ENCODE measurements at regions not wholly inside any gene's neighbourhood (a gene's known extent, or its start where the extent isn't known, plus 50 kb on each side); places are given as distances from the start of the nearest gene placed in this dataset.

DNA sequence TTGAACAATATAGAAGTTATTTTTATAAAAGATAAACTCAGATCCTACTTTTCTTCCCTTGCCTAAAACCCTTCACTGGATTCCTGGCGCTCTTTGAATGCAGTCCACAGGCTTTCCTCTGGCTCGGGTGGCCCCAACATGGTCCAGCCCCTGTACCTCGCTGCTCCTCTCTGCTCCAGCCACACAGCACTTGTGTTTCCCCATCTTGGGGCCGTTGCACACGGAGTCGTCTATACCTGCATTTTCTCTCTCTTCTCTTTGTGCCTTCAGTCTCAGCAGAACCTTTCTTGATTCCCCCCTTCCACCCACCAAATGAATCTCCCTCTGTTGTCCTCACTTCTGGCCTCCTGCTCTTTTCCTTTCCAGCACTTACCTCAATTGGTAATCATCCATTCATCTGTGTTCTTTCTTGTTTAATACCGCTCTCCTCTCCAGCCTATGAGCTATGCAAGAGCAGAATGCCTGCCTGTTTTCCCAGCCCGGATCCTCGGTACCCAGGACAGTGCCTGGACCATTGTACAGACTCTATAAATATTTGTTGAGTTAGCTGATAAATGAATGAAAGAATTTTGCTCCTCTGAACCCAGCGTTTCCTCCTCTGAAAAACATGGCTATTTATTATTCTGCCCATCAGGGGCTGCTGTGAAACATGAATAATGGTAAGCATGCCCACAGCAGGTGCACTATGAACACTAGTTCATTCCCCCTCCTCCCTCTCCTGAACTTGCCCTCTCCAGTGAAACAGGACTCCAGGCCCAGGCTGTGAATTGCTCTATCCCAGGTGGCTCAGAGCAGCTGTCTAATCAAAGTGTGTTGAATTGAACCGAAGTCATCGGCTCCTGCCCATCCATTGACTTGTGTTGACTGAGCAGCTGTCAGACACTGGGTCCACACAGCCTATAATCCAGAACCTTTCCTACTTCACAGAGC is 266.9 kb downstream of the PTPRU start:
- peak; percentile 20 for DNase-seq (ENCODE audit: low spot score)

DNA sequence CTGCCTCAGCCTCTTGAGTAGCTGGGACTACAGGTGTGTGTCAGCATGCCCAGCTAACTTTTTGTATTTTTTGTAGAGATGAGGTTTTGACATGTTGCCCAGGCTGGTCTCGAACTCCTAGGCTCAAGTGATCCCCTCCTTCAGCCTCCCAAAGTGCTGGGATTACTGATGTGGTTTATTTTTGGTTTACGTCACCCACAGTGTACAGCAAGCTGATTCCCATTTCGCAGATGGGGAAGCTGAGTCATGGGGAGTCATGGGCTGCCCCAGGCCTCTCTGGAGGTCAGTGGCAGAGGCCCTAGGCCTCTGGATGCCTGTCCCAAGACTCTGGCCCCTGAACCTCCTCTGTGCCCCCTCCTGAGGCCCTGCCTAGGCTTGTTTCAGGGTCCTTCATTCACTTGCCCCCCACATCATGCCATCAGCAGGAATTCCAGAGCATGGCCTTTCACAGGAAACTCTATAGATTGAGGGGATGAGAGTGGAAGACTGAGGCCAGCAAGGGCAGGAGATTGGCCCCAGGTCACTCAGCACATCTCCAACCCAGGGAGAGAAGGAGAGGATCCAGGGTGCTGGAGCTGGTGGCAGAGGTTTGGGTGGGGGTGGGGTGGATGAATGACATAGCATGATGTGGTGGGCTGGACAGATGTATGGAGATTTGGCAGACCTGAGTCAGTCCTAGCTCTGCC is 266.0 kb downstream of the PTPRU start:
- no peak for DNase-seq (ENCODE audit: low spot score)

DNA sequence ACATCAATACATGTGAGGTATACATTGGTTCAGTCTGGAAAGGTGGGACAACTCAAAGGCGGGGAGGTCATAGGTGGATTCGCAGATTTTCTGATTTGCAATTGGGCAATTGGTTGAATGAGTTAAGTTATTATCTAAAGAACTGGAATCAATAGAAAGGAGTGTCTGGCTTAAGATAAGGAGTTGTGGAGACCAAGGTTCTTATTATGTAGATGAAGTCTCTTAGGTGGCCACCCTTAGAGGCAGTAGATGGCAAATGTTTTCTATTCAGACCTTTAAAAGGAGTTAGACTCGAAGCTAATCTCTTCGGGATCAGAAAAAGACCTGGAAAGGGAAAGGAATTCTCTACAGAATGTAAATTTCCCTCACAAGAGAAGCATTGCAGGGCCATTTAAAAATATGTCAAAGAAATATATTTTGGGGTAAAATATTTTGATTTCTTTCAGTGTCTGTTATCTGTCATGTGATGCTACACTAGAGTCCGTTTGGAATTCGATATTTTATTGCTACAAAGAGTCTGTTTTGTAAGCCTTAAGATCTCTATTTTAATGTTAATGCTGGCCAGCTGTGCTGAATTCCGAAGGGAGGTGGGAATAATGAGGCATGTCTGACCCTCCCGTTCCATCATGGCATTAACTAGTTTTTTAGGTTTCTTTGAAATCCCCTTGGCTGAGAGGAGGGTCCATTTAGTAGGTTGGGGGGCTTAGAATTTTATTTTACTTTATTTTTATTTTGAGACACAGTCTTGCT is 265.1 kb downstream of the PTPRU start:
- peak; percentile 70 for DNase-seq (ENCODE audit: low spot score)

DNA sequence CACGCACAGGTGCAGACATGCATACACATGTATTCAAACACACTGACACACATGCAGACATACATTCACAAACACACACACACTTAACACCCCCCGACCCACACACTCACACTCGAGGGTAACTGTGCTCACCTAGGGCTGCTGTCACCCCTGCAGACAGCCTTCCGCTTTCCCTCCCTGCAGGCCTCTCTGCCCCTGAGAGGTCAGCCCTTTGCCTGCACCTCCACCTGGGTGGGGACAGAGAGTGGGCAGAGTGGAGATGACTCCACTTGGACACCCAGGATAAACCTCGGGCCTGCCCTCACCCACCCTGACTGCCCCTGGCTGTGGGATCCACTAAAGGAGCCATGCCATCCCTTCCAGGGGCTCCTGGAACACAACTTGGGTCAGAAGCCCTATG is 264.3 kb downstream of the PTPRU start:
- no peak for DNase-seq (ENCODE audit: low spot score)

DNA sequence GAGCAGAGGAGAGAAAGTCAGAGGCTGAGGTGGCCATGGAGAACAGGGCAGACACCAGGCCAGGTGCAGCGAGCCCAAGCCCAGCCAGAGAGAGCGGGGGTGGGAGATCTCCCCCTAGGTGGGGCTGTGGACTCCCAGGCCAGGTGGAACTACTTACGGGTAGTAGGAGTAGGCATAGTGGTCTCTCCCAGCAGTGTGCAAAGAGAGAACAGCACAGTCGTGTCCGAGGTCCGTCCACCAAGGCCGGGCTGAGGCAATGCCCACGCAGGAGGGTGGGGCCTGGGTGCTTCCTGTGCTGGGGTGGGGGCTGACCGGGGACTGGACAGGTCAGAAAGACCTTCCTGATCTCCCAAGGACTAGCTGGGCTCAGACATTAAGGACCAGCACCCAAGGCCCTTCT is 263.7 kb downstream of the PTPRU start:
- DNase-seq (ENCODE audit: low spot score) = no peak

DNA sequence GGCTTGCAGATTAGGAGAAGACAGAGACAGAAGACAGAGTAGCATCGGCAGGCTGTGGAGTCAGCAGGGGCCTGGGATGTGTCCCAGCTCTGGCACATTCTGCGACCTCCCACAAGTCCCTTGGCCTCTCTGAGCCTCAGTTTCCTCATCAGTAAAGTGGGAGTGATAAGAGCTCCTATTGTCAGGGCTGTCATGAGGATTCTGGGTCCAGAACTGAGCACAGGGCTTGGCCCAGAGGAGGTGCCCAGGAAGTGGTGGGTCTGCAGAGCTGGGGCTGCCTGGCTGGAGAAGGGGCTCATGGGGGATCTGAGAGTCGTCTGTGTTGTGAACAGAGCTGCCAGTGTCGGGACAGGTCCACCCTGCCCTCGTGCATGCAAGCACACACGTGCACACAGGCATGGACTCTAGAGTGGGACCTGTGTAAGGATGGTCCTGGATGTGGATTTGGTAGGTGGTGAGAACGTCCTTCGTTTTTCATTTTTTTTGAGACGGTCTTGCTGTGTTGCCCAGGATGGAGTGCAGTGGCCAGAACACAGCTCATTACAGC is 262.9 kb downstream of the PTPRU start:
- DNase-seq (ENCODE audit: low spot score) = no peak

DNA sequence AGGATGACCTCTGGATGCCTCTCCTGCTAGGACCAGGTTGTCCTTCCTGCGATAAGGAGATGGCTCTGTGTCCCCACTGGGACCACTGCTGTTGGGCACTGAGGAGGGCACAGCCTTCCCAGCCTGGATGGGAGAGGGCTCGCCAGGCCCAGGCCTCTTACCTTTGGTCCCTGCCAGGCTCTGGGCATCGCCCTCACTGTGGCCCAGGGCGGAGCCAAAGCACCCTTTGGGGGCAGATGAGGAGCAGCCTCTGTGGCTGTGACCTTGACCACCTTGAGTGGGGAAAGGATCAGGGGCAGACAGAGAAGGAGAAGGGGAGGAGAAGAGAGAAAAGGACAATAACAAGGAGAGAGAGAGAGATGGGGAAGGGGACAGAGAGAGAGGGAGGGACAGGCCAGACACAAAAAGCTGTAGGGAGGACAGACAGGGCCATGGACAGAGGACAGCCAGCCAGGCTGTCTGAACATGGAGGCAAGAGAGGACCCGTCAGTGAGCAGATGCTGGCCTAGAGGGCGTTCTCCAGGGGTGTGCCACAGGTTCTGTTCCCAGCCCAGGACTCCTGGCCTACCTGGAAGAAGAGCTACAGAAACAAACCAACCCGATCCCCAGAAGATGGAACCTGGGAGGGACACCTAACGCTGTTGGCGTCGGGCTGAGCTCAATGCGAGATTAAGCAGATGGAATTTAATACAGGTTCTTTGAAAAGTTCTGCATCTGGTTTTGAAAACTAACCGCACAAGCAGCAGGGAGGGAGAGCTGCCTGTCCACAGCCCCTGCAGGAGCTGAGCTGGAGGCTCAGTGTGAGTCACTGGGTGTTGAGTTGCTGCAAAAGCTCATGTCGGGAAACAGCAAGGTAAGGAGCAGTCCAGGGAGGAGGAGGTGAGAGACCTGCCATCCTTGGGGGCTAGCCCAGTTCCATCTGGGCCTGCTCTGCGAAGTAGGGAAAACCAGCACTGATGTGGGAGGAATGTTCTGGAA is 262.1 kb downstream of the PTPRU start:
- peak; percentile 74 for DNase-seq (ENCODE audit: low spot score)

DNA sequence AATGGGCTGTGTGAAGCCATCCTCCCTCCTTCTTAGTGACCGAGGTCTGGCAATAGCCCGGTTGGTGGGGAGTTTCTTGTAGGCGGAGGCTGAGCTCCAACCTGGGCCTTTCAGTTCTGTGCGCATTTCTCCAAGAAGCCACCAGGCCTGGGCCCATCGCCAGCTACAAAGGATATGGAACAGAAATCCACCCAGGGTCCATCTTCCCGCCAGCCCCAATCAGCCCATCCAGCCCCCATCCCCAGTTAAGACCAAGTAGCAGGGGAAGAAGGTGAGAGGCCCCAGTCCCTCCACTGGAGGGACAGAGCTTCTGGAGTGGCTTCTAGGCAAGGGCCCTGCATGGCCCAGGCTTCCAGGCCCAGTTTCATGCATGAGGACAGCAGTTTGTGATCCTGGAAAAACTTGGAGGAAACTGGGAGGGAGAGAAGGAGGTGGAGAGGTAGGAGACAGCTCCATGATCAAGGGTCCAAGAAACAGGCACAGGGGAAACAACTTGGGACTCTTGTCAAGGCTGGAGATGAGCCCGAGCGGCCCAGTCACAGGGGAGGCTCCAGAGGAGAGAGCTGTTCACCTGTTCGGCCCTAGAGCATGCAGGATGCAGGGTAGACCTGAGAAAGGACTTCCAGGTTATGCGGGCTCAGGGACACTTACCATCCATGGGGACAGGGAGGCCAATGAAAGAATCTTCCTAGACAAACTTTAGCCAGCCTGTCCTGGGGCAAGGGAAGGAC is 261.2 kb downstream of the PTPRU start:
- DNase-seq (ENCODE audit: low spot score) = no peak

DNA sequence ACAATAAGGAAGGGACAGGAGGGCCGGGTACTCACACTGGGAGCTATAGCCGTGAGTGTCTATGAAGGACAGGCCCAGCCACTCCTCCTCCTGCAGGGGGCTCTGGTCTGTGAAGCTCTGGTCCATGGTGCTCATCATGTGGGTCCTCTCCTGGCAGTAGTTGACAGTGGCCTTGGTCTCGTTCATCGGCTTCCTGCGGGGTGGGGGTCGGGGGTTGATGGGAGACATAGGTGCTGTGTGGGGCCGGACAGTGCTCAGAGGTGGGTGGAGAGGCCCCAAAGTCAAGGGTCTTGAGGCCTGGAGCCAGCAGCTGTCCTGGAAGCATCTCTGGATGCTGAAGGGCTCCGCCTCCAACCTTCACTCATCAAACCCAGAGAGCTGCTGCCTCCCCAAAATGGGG is 260.4 kb downstream of the PTPRU start:
- no peak for DNase-seq (ENCODE audit: low spot score)

DNA sequence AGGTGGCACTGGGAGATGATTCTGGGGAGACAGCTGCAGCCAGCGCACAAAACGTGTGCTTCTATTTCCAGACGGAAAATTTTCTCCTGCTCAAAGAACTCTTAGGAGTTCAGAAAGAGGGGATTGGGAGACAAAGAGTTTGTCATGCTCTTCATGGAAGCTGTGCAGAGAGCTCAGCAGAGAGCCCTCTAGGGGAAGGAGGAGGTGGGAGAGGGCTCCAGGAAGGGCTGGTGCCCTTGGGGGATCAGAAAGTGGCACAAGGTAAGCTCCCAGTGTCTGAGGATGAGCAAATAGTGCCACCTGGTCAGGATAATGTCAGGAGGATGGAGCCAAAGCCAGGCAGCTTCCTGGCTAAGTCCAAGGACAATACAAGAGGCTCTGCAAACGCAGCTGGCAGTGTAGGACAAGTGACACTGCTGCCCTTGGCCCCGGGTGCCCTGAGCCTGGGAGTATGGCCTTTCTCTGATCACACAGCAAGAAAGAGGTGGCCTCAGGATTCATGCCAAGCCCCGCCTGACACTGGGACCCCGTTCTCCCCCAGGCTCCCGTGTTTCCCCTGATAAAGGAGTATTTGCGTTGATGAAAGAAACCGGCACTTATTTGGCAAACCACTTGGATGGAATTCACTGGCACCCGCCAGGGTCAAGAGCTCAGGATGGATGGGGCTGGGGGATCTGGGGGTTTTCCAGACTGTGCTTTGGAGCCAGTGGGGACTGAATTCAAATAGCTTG is 254.0 kb downstream of the PTPRU start:
- DNase-seq (ENCODE audit: low spot score) = no peak

DNA sequence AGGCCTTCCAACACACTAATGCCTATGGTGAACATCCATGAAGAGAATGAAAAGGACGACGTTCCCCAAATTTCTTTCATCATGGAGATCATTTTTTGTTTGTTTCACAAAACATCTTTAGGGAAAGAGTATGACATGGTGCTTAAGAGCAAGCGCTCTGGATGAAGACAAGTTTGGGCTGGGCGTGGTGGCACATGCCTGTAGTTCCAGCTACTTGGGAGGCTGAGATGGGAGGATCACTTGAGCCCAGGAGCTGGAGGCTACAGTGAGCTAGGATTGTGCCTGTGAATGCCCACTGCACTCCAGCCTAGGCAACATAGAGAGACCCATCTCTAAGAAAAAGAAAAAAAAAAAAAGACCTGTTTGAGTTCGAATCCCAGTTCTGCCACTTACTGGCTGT is 253.1 kb downstream of the PTPRU start:
- no peak for DNase-seq (ENCODE audit: low spot score)

DNA sequence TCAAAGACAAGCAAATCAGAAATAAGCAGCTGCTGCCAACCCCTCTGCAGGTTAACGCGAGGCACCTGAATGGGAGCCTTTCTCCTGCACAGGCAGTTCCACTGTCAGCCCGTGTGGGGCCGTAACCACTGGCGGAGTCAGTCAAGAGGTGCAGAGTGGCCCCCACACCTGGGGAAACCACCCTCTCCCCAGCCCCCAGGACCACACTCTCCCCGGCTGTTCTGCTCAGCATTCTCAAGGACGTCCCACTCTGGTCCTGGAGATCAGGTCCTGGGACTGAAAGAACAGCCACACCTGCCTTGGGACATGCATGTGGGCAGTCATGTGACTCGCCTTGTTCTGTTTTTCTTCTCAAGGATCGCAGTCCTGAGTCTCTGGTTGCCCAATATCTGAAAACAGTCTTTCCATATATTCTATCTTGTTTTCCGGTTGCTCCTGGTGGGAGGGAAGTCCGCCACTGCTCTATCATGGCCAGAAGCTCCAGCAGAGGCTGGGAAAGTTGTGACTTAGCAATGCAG is 252.5 kb downstream of the PTPRU start:
- DNase-seq (ENCODE audit: low spot score) = no peak

DNA sequence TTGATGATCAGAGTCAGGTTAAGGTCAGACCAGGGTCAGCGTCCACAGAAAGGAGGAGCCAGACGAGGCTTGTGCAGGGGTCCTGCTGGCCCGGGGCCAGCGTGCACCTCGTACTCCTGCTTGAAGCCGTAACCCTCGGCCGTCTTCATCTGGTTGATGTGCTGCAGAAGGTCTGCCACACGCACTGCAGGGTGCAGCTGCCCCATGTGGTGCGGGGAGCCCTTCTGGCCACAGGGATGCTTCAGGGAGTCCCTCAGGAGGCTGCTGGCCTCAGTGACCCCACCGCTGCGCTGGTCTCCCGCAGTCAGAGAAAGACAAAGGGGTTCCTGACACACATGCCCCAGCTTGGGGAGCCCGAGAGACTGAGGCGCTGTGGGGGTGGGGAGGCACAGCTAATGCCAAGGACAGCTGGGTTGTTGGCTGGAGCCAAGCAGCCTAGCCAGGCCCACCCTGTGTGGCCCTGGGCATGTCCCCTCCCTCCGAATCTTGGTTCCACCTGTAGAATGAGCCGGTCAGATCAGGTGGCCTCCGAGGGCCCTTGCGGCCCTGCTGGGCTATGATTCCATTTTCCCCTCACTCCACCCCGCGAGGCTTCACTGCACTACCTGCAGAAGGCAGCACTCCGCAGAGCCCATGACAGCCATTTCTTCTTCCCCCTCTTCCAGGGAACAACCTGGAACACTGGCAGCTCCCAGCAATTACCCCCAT is 251.9 kb downstream of the PTPRU start:
- no peak for DNase-seq (ENCODE audit: low spot score)

DNA sequence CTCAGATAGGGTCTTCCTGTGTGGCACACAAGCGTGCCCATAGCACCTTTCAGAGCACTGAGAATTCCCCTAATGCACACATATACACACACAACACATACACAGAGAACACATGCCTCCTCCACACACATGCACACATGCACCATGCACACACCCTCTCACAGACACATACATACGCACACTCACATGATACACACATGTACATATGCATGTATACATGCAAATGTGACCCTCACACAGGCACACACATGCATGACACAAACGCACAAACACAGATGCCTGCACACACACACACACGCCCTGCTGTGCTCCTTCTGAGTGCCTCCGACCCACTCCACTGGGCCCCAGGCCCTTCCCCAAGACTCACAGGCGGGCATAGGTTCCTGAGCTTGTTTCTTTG is 251.0 kb downstream of the PTPRU start:
- DNase-seq (ENCODE audit: low spot score) = no peak

DNA sequence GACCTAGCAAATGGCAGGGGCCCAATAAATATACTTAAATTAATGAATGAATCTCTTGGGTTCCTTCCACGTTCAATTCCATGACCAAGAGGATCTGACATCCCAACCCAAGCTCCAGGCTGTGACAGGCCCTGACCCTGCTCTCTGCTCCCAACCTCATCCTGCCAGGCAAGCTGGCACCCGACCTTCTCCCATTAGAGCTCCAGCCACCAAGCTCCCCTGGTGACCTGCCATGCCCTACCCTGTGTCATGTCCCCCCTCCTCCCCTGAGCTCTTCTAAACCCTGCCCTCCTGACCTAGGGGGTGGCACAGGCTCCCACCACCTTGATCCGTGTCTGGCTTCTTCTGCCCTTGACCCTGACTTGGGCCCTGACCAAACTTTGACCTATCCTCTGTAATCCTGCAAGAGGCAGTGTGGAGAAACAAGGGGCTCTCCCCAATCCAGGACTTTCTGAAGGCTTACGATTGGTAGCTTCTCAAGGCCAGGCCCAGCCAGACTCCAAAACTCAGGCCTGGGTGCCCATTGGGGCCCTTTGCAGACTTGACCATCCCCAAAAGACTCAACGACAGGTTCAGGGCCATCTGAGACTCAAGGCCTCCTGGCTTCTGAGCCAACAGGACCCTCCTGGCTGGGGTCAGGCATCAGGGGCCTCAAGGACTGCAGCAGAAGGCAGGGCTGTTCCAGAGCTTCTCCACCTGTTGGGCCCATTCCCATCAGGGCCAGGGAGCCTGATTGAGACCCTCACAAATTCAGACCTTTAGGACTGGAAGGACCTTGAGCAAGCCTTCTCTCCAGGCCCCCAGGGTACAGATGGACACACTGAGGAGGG is 249.0 kb downstream of the PTPRU start:
- no peak for DNase-seq (ENCODE audit: low spot score)

DNA sequence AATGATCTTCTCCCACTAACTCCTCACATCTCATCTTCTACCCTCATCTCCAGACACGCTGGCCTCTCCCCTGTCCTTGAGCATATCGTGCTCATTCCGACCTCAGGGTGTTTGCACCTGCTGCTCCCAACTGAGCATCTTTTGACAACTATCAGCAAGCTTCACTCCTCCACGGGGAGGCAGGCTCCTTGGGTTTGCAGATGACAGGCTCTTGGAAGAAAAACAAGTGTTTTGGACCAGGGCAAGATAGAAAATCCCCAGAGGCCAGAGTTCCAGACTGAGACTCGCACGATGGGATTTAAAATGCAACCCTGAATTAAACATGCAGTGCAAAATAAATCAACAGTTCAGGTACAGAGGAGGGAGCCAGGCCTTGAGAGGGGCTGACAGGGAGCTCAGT is 246.7 kb downstream of the PTPRU start:
- DNase-seq (ENCODE audit: low spot score) = no peak

DNA sequence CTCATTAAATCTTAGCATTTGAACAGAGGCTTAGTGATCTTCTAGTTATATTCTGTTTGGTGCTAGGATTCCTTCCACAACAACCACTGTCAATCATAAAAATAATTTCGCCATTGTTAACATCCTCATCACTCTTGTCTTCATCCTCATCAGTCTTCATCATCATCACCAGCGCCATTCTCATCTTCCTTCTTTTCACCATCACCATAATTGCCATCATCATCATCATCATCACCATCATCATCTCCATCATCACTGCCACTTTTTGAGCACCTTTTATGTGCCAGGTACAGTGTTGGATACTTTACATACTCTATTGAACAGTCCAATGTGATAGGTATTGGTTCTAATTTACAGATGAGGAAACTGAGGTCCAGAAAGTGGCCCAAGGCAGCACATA is 245.7 kb downstream of the PTPRU start:
- DNase-seq (ENCODE audit: low spot score) = no peak

DNA sequence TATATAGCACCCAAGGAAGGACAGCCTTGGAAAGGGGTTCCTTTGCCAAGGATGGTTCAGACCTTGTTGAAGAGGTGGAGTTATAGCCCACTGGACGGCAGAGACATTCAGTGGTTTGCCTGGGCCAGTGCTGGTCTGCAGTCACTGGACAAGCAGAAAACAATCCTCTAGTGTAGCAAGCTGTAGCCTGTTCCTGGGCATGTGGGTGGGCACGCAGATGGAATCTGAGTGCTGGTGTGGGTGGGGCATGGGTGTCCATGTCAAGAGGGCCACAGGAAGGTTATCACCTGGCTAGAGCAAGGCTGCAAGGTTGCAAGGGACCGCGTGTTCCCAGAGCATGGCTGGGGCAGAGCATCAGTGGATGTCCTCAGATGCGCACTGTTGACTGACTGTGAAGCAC is 244.7 kb downstream of the PTPRU start:
- no peak for DNase-seq (ENCODE audit: low spot score)

All from umbilical cord (tissue), 1 donor.